CD4-positive, alpha-beta T cell treated with Interferon alpha-2 for 1 hour (primary cell): ENCODE measurements at regions not wholly inside any gene's neighbourhood (a gene's known extent, or its start where the extent isn't known, plus 50 kb on each side); places are given as distances from the start of the nearest gene placed in this dataset.
A peak's percentile ranks its signal among the peaks of the same experiment; 100 is the strongest.
"Not testable (repeated sequence)": the region's sequence is repeated elsewhere in the genome, so short reads cannot be mapped to it uniquely, and the experiment has no call there.

Experiments
- DNase-seq, 2 donors: peaks; one replicate each; pipeline ENCODE4 v3.0.0-alpha.2; 2020 to 2022

DNA sequence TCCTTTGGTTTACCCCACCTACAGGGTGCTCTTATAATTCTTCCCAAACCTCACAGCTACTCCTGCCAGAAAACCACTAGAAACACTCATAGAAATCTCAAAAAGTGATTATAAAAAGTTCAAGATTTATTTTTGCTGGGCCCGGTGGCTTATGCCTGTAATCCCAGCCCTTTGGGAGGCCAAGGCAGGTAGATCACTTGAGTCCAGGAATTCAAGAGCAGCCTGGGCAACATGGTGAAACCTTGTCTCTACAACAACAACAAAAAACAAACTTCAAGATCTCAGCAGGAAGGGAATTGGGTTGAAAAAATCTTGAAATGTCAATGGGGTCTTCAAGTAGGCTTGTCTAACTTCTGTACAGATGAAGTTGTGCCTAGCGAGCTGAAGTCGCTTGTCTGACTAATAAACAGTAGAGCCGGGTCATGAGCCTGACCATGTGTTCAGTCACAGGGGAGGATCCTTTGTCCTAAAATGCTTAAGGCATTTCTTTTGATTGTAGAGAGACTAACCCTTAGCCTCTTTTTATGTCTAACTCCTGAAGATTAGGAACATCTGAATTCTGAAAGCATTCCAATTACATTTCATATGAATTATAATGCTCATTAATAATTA, 124.6 kb downstream of the NOC3L start:
- DNase-seq, result no peak

DNA sequence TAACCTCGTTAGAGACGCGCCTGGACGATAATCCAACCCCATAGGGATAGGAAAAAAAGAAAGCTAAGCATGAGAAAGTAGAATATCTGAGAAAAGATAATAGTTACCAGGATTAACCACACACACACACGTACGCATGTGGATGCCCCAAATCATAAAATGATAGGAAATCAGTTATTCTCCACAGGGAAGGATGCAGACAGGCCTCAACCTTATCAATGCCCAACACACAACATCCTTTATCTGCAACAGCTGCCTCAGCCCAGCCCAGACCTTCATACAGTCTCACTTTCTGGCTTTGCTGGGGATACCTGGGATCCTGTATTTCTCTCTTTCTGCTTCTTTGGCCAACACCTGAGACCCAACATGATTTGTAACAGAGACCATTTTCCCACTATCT, 123.0 kb downstream of the NOC3L start:
- no peak for DNase-seq

GRCh38 chr10:94240491-94240890, 122.2 kb downstream of the NOC3L start:
- DNase-seq, result no peak

- no peak for DNase-seq
Observed at GRCh38 chr10:94240901-94241300, 121.8 kb downstream of the NOC3L start.

GRCh38 chr10:94251098-94251497, 111.6 kb downstream of the NOC3L start:
- DNase-seq, result no peak

DNA sequence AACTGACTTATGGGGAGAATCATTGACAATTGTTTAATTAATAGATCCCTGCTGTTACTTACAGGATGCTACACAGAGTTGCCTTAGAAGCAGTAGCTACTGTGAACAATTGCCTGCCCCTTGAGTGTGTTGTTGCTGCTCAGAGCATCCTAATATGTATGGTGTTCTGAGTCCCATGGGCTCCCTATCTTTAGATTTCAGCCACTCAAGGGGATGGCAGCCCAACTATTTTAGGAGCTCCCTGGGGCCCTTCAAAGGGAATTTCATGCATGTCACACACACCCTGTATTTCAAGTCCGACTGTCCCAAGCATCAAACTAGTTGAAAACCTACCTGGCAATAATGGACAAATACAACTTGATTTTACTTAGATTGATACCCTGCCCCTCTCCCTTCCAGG, 111.2 kb downstream of the NOC3L start:
- no peak for DNase-seq

- not testable (repeated sequence) for DNase-seq
Observed at GRCh38 chr10:94257407-94257806, 105.3 kb downstream of the NOC3L start.

DNA sequence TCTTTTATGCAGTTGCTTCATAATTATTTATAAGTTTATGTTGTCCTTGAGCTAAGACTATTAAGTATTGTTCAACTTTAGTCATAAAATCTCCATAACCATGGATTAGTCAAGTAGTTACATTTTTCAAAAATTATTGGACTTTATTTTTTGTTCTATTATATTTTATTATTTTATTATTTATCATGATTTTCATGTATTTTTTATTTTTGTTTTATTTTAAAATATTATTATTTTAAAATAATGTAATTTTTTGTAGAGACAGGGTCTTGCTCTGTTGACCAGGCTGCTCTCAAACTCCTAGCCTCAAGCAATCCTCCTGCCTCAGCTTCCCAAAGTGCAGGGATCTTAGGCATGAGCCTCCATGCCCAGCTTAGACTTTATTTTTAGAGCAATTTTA, 102.3 kb downstream of the NOC3L start:
- DNase-seq, result no peak

DNA sequence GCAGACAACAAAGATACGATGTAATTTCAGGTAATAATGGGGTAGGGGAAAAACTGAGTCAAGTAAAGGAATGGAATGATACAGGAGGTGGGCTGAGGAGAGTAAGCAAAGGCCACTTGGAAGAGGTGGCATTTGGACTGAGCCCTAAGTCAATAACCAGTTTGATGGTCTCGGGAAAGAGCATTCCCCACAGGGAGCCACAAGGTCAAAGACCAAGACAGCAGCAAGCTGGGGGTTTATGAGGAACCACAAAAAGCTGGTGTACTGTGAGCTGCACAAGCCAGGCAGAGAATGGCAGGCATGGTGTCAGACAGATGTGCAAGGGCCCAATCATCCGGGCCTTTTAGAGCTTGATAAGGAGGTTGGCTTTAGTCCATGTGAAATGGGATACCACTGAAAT, 98.7 kb downstream of the NOC3L start:
- DNase-seq, result no peak

- no peak for DNase-seq
Observed at GRCh38 chr10:94266091-94266490, 96.6 kb downstream of the NOC3L start.

GRCh38 chr10:94268652-94269051, 94.1 kb downstream of the NOC3L start:
- no peak for DNase-seq

- no peak for DNase-seq
Observed at GRCh38 chr10:94274142-94274787, 88.5 kb downstream of the NOC3L start.

GRCh38 chr10:94276140-94276539, 86.6 kb downstream of the NOC3L start:
- no peak for DNase-seq

DNA sequence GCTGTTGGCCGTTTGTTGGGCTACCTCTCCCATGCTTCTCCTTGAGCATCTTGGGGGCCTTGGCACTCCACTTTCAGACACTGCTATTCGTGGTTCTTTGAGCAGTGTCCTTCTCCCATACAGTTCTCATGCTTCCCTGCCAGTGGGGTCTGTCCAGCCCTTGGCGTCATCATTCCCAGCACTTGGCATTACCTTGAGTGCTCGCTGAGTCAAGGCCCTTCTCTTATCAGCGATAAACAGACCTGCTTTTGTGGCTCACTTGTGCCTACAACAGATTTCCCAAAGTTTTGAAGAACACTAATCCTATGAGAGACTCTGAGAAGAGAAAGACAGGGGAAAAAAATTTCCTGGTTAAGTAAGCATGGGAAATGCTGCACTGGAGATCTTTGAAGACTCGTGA, 85.3 kb downstream of the NOC3L start:
- DNase-seq, result no peak

DNA sequence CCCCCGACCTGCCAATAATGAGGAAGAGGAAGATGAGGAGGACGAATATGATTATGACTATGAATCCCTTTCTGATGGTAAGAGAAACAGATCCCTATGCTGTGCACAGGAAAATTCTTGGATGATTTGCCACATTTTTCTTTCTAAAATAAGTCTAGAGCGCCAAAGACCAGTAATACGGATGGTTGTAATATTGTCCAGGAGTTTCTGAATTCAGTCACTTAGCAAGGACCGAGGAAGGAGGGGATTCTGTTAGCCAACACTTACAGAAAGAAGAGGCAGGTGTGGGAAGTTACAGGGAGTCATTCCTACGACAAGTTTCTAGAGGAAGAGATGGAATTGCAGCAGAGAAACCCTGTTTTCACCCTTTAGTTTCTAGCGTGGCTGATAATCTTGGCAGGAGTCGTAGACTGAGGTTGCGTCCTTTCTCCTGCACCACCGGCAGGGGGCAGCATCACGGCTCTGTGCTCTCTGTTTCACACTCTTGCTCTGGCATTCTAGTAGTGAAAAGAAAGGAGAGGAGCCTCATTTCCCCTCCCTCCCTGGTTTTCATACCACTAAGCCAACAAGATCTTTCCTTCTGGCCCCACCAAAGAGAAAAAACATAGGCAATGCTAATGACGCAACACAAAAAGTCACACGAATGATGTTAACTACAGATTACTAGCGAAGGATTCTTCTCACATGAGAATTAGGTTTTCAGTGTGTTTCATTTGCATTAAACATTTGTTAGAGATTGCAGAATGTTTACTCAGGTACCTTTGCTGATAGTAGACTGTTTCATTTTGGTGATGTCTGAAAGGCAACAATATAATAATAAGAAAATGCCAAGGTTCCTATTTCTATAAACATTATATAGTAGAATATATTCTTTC, 82.7 kb downstream of the NOC3L start:
- DNase-seq, result peak; percentile 18 to 45

DNA sequence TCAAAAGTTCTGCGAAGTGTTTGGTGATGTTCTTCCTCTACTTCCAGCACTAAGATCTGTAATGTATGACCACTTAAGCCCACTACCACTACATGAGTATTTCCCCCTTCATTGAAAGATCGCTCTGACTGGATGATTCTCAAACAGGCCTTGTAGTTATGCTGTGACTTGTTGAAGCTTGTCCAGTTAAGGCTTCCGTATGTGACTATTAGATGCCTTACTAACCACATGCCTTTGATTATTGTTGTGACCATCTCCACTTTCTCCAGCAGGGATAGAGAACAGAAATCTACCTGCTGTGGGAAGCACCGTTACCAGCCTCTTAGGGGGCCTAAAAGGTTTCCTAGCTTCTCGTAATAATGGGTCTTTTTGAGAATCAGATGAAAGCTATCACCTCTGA, 81.1 kb downstream of the NOC3L start:
- no peak for DNase-seq

GRCh38 chr10:94282369-94282768, 80.4 kb downstream of the NOC3L start:
- DNase-seq, result no peak
